ENCODE measurements at regions not wholly inside any gene's neighbourhood (a gene's known extent, or its start where the extent isn't known, plus 50 kb on each side); places are given as distances from the start of the nearest gene placed in this dataset.

GRCh38 chr19:5268801-5269200 is 71.8 kb downstream of the PTPRS start:
- Histone ChIP-seq H3K9ac (ENCODE audit: low read length in 3 of 3) (no peak overlapping the region), H3K4me1 (ENCODE audit: control insufficient read depth in 2 of 3, insufficient read depth in 2 of 3, low read depth in 1 of 3, low read length in 3 of 3) (no peaks in the 10 kb centered on the region), H3K9me3 (ENCODE audit: control insufficient read depth in 2 of 3, insufficient read depth in 1 of 3, low read length in 3 of 3) (no peaks in the 10 kb centered on the region), H3K36me3 (ENCODE audit: control insufficient read depth in 2 of 3, insufficient read depth in 3 of 3, low read length in 3 of 3) (peaks cover 9 to 19% (median 14%) of the 10 kb centered on the region in 3 donors), H3K27ac (ENCODE audit: low read depth in 2 of 2, low read length in 2 of 2) (no peak overlapping the region), H3K27me3 (ENCODE audit: control insufficient read depth, insufficient read depth, low read length) (no peaks in the 10 kb centered on the region), H3K4me3 (ENCODE audit: low read length in 3 of 3) (no peak overlapping the region)
- no peak for TF ChIP-seq CTCF (IDR thresholded peaks at IDR 0.05; ENCODE audit: borderline replicate concordance, extremely low read depth, insufficient read depth)
- intact Hi-C loops (cut with DNase I) = no loop called here
- DNase-seq (no peak), FAIRE-seq (no peak)

- Histone ChIP-seq H3K9ac (ENCODE audit: low read length in 3 of 3) (no peak overlapping the region), H3K36me3 (ENCODE audit: control insufficient read depth in 2 of 3, insufficient read depth in 3 of 3, low read length in 3 of 3) (peaks cover 3 to 7% (median 6%) of the 10 kb centered on the region in 3 donors)
- intact Hi-C loops (cut with DNase I) = no loop called here
These were observed 75.4 kb downstream of the PTPRS start for GRCh38 chr19:5265260-5265659.

GRCh38 chr19:5264453-5264852 is 76.2 kb downstream of the PTPRS start:
- TF ChIP-seq CTCF (IDR thresholded peaks at IDR 0.05; ENCODE audit: borderline replicate concordance, extremely low read depth, insufficient read depth) = no peak
- Histone ChIP-seq H3K9ac (ENCODE audit: low read length in 3 of 3) (no peak overlapping the region), H3K27ac (ENCODE audit: low read depth in 2 of 2, low read length in 2 of 2) (no peak overlapping the region), H3K27me3 (ENCODE audit: control insufficient read depth, insufficient read depth, low read length) (no peaks in the 10 kb centered on the region), H3K4me1 (ENCODE audit: control insufficient read depth in 2 of 3, insufficient read depth in 2 of 3, low read depth in 1 of 3, low read length in 3 of 3) (no peaks in the 10 kb centered on the region), H3K4me3 (ENCODE audit: low read length in 3 of 3) (no peak overlapping the region), H3K36me3 (ENCODE audit: control insufficient read depth in 2 of 3, insufficient read depth in 3 of 3, low read length in 3 of 3) (peaks cover 3 to 9% (median 7%) of the 10 kb centered on the region in 3 donors), H3K9me3 (ENCODE audit: control insufficient read depth in 2 of 3, insufficient read depth in 1 of 3, low read length in 3 of 3) (no peaks in the 10 kb centered on the region)
- FAIRE-seq (no peak), DNase-seq (no peak)
- intact Hi-C loops (cut with DNase I) = no loop called here

More at GRCh38 chr19:5265260-5265659, 75.4 kb downstream of the PTPRS start:
- H3K4me3 ChIP-seq (ENCODE audit: low read length in 3 of 3) = no peak overlapping the region
- no peaks in the 10 kb centered on the region for H3K9me3 ChIP-seq (ENCODE audit: control insufficient read depth in 2 of 3, insufficient read depth in 1 of 3, low read length in 3 of 3)
- no peaks in the 10 kb centered on the region for H3K4me1 ChIP-seq (ENCODE audit: control insufficient read depth in 2 of 3, insufficient read depth in 2 of 3, low read depth in 1 of 3, low read length in 3 of 3)
- no peak for TF ChIP-seq CTCF (IDR thresholded peaks at IDR 0.05; ENCODE audit: borderline replicate concordance, extremely low read depth, insufficient read depth)
- H3K27me3 ChIP-seq (ENCODE audit: control insufficient read depth, insufficient read depth, low read length) = no peaks in the 10 kb centered on the region
- DNase-seq (no peak), FAIRE-seq (no peak)
- H3K27ac ChIP-seq (ENCODE audit: low read depth in 2 of 2, low read length in 2 of 2) = no peak overlapping the region

GRCh38 chr19:5263615-5264014 is 77.0 kb downstream of the PTPRS start:
- no peaks in the 10 kb centered on the region for H3K4me1 ChIP-seq (ENCODE audit: control insufficient read depth in 2 of 3, insufficient read depth in 2 of 3, low read depth in 1 of 3, low read length in 3 of 3)
- H3K27me3 ChIP-seq (ENCODE audit: control insufficient read depth, insufficient read depth, low read length) = no peaks in the 10 kb centered on the region
- intact Hi-C loops (cut with DNase I) = no loop called here
- peaks cover 3 to 9% (median 7%) of the 10 kb centered on the region in 3 donors for H3K36me3 ChIP-seq (ENCODE audit: control insufficient read depth in 2 of 3, insufficient read depth in 3 of 3, low read length in 3 of 3)
- H3K9me3 ChIP-seq (ENCODE audit: control insufficient read depth in 2 of 3, insufficient read depth in 1 of 3, low read length in 3 of 3) = no peaks in the 10 kb centered on the region
- FAIRE-seq (no peak), DNase-seq (no peak)
- H3K27ac ChIP-seq (ENCODE audit: low read depth in 2 of 2, low read length in 2 of 2) = no peak overlapping the region
- TF ChIP-seq CTCF (IDR thresholded peaks at IDR 0.05; ENCODE audit: borderline replicate concordance, extremely low read depth, insufficient read depth) = no peak
- H3K9ac ChIP-seq (ENCODE audit: low read length in 3 of 3) = no peak overlapping the region
- no peak overlapping the region for H3K4me3 ChIP-seq (ENCODE audit: low read length in 3 of 3)
